HepG2 (cell line): ENCODE measurements at regions not wholly inside any gene's neighbourhood (a gene's known extent, or its start where the extent isn't known, plus 50 kb on each side); places are given as distances from the start of the nearest gene placed in this dataset.

Experiments
- ATAC-seq: fragments of 200-7000 bp; cut with Tn5 transposase; 3 replicates; pipeline ENCODE4 v1.9.1; 2020; ENCODE audit warnings: mild to moderate bottlenecking, moderate library complexity
- BruUV-seq: library from RNA; stranded (reverse); fragments of 400-500 nt; replicated peaks from 2 replicates; lab custom pipeline; 2021; lab: Mats Ljungman, UMichigan
- CTCF ChIA-PET: fragments of 300-600 bp; formaldehyde crosslinking; extraction: SDS; loops from one replicate; lab custom pipeline; 2021; ENCODE audit warnings: low total read pairs, inconsistent platforms, low intra/inter-chr PET ratio; lab: Yijun Ruan, JAX
- POLR2A ChIA-PET: fragments of 350-600 bp; sonication (Branson Sonifier 250); formaldehyde crosslinking; loops from one replicate; lab custom pipeline; 2020; ENCODE audit warnings: antibody characterized with exemption, inconsistent platforms; lab: Yijun Ruan, JAX
- DNase-seq: peaks from one replicate; pipeline ENCODE4 v3.0.0-alpha.2; 2015; ENCODE audit warnings: low spot score
- FAIRE-seq: peaks from 3 replicates; lab custom pipeline; 2011; peaks lifted over from hg19 to GRCh38; lab: Jason Lieb, UNC
- H2AFZ ChIP-seq: one replicate; pipeline ENCODE4 v1.6.1; 2011; ENCODE audit warnings: low read length, inconsistent platforms
- H3K27ac ChIP-seq: fragments of 300-600 bp; 3 replicates; pipeline ENCODE4 v1.8.0; 2011; ENCODE audit warnings: mixed run types, mild to moderate bottlenecking, mixed read lengths, low read length, inconsistent platforms; ENCODE audit not compliant: insufficient read depth; ENCODE audit errors: extremely low read length
- H3K27me3 ChIP-seq, 2 experiments: fragments of 200-600 bp in 1 of 2; 2 replicates in 1 of 2; 3 replicates in 1 of 2; pipeline versions ENCODE4 v1.6.0 to v1.8.0; 2011; ENCODE audit warnings: low read length in 2 of 2, mild to moderate bottlenecking in 2 of 2, moderate library complexity in 2 of 2, inconsistent platforms in 1 of 2; ENCODE audit not compliant: insufficient read depth in 2 of 2, control insufficient read depth in 1 of 2
- H3K36me3 ChIP-seq, 2 experiments: fragments of 200-600 bp in 1 of 2; replicated peaks in 1 of 2; 2 replicates in 1 of 2; 3 replicates in 1 of 2; pipeline versions ENCODE4 v1.5.1 to v1.8.0; 2011; ENCODE audit warnings: low read length in 2 of 2, inconsistent platforms in 1 of 2; ENCODE audit not compliant: insufficient read depth in 2 of 2, control insufficient read depth in 1 of 2
- H3K4me1 ChIP-seq: 2 replicates; pipeline ENCODE4 v1.5.1; 2012; ENCODE audit warnings: low read length, inconsistent platforms; ENCODE audit not compliant: insufficient read depth
- H3K4me2 ChIP-seq: 2 replicates; pipeline ENCODE4 v1.6.0; 2011; ENCODE audit warnings: low read depth, low read length, inconsistent platforms
- H3K4me3 ChIP-seq, 3 experiments: fragments of 200-600 bp in 1 of 3; sonication (generic), shearing (Covaris generic) in 1 of 3; replicated peaks in 1 of 3; 2 replicates each; pipeline ENCODE4 v1.5.1; 2011 to 2016; ENCODE audit warnings: low read length in 3 of 3, inconsistent platforms in 2 of 3, low read depth in 2 of 3, mild to moderate bottlenecking in 2 of 3, control low read depth in 1 of 3, mixed read lengths in 1 of 3; ENCODE audit not compliant: insufficient read depth in 1 of 3
- H3K79me2 ChIP-seq: one replicate; pipeline ENCODE4 v1.6.1; 2011; ENCODE audit warnings: low read length, inconsistent platforms; ENCODE audit not compliant: insufficient read depth
- H3K9ac ChIP-seq: 2 replicates; pipeline ENCODE4 v1.6.0; 2011; ENCODE audit warnings: mild to moderate bottlenecking, low read depth, low read length, inconsistent platforms; ENCODE audit not compliant: insufficient read depth
- H3K9me3 ChIP-seq: 2 replicates; pipeline ENCODE4 v1.5.1; 2012; ENCODE audit warnings: mild to moderate bottlenecking, low read length
- H4K20me1 ChIP-seq: 2 replicates; pipeline ENCODE4 v1.6.0; 2011; ENCODE audit warnings: inconsistent platforms, mild to moderate bottlenecking, low read length, moderate library complexity; ENCODE audit not compliant: insufficient read depth
- ETV5 ChIP-seq: IDR thresholded peaks from 2 replicates; pipeline ENCODE4 v1.6.1; 2018; ENCODE audit warnings: missing biosample characterization, missing genetic modification reagents, inconsistent platforms, borderline replicate concordance
- NFKBIZ ChIP-seq: IDR thresholded peaks from 2 replicates; pipeline ENCODE4 v1.6.1; 2018; ENCODE audit warnings: missing genetic modification reagents, missing compliant biosample characterization
- NR2F2 ChIP-seq: IDR thresholded peaks from 2 replicates; pipeline ENCODE4 v1.6.1; 2012; ENCODE audit warnings: low read depth, inconsistent platforms, borderline replicate concordance
- PRMT3 ChIP-seq: sonication (generic); formaldehyde crosslinking; IDR thresholded peaks from 2 replicates; pipeline ENCODE4 v1.8.1; 2022; ENCODE audit warnings: low read depth, mild to moderate bottlenecking, moderate library complexity, missing genetic modification reagents, borderline replicate concordance
- ZBTB8A ChIP-seq: sonication (generic); formaldehyde crosslinking; IDR thresholded peaks from 2 replicates; pipeline ENCODE4 v1.4.0; 2020; ENCODE audit warnings: mild to moderate bottlenecking, low read depth, missing genetic modification reagents, borderline replicate concordance
- ZKSCAN8 ChIP-seq: IDR thresholded peaks from 2 replicates; pipeline ENCODE4 v1.6.1; 2016; ENCODE audit warnings: borderline replicate concordance, missing genetic modification reagents, missing compliant biosample characterization
- ZMYM4 ChIP-seq: sonication (generic); formaldehyde crosslinking; IDR thresholded peaks from 2 replicates; pipeline ENCODE4 v1.8.1; 2023; ENCODE audit warnings: mild to moderate bottlenecking, missing genetic modification reagents
- ZNF234 ChIP-seq: sonication (generic); formaldehyde crosslinking; conservative IDR thresholded peaks from 2 replicates; pipeline ENCODE4 v1.5.1; 2020; ENCODE audit warnings: mild to moderate bottlenecking, missing genetic modification reagents
- ZNF34 ChIP-seq: sonication (generic); formaldehyde crosslinking; IDR thresholded peaks from 2 replicates; pipeline ENCODE4 v1.4.0; 2020; ENCODE audit warnings: mild to moderate bottlenecking, missing genetic modification reagents, borderline replicate concordance
- ZNF557 ChIP-seq: sonication (generic); formaldehyde crosslinking; IDR thresholded peaks from 2 replicates; pipeline ENCODE4 v1.4.0; 2020; ENCODE audit warnings: missing genetic modification reagents
- WGBS: methylation state at CpG from one replicate; pipeline ENCODE4 v1.1.6; 2017; ENCODE audit warnings: low lambda C conversion rate; 5-methylcytosine and 5-hydroxymethylcytosine counted together
- in situ Hi-C: cut with HindIII; loops from 2 replicates; pipeline ENCODE4 v1.10.0; 2017; ENCODE audit warnings: low pct_unique_long_range_greater_than_20kb; ENCODE audit not compliant: extremely low pct_ligation_motif_present
- intact Hi-C: fragments of 100-400 bp; cut with micrococcal nuclease; formaldehyde crosslinking; loops from one replicate; pipeline ENCODE4 v1.10.0; 2022; ENCODE audit not compliant: unreplicated experiment
- TF ChIP-seq, protein P1 (sequence below): sonication (generic); formaldehyde crosslinking; IDR thresholded peaks from 2 replicates; pipeline ENCODE4 v1.9.0; 2021; ENCODE audit warnings: missing genetic modification reagents, borderline replicate concordance
- TF ChIP-seq, protein P2 (sequence below): sonication (generic); formaldehyde crosslinking; conservative IDR thresholded peaks from 2 replicates; pipeline ENCODE4 v1.4.0; 2020; ENCODE audit warnings: missing genetic modification reagents
- TF ChIP-seq, protein P3 (sequence below): sonication (generic); formaldehyde crosslinking; IDR thresholded peaks from 2 replicates; pipeline ENCODE4 v1.4.0; 2020; ENCODE audit warnings: missing genetic modification reagents, borderline replicate concordance
- TF ChIP-seq, protein P4 (sequence below): sonication (generic); formaldehyde crosslinking; IDR thresholded peaks from 2 replicates; pipeline ENCODE4 v1.4.0; 2020; ENCODE audit warnings: mild to moderate bottlenecking, missing genetic modification reagents, borderline replicate concordance

DNA sequence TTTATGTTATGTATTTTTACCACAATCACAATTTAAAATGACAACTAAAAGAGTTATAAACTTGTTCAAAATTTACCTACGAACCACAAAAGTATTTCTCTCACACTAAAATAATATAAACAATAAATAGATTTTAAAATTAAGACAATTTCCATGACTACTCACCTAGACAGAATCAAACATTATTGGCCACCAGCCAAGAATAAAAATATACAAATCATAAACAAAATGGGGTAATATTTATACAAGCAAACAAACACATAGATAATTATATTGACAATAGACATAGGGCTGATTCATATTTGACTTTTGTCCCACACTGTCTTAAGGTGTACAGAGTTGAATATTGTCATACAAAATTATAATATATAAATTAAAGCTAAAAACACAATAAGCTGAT lies 119.6 kb upstream of the ZNF92 start:
- Histone ChIP-seq H3K27me3 (no peaks in the 10 kb centered on the region), H2AFZ (no peak overlapping the region), H3K27ac (no peak overlapping the region), H3K4me3 (no peak overlapping the region), H3K79me2 (no peaks in the 10 kb centered on the region), H3K4me2 (no peak overlapping the region), H4K20me1 (no peaks in the 10 kb centered on the region), H3K9me3 (no peaks in the 10 kb centered on the region), H3K9ac (no peak overlapping the region), H3K4me1 (peaks cover 12% of the 10 kb centered on the region), H3K36me3 (no peaks in the 10 kb centered on the region)
- in situ Hi-C loops, result no loop called here
- no peak for FAIRE-seq
- BruUV-seq, result no TSS peak
- ChIA-PET CTCF (no interaction called here), POLR2A (no interaction called here)
- intact Hi-C loops, result no loop called here
- DNase-seq, result no peak
- ATAC-seq, result no peak
- 85% methylated on average over 1 of the region's 1 CpG for WGBS
- TF ChIP-seq, protein P1, sequence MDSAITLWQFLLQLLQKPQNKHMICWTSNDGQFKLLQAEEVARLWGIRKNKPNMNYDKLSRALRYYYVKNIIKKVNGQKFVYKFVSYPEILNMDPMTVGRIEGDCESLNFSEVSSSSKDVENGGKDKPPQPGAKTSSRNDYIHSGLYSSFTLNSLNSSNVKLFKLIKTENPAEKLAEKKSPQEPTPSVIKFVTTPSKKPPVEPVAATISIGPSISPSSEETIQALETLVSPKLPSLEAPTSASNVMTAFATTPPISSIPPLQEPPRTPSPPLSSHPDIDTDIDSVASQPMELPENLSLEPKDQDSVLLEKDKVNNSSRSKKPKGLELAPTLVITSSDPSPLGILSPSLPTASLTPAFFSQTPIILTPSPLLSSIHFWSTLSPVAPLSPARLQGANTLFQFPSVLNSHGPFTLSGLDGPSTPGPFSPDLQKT, result no peak
- TF ChIP-seq ETV5 (CRISPR knock-in tag) (no peak), ZMYM4 (CRISPR knock-in tag) (no peak), ZNF34 (CRISPR knock-in tag) (no peak), PRMT3 (CRISPR knock-in tag) (no peak), NR2F2 (no peak), ZNF557 (no peak), NFKBIZ (CRISPR knock-in tag) (no peak), ZBTB8A (CRISPR knock-in tag) (no peak), ZKSCAN8 (no peak), ZNF234 (CRISPR knock-in tag) (no peak)
- TF ChIP-seq, protein P2, sequence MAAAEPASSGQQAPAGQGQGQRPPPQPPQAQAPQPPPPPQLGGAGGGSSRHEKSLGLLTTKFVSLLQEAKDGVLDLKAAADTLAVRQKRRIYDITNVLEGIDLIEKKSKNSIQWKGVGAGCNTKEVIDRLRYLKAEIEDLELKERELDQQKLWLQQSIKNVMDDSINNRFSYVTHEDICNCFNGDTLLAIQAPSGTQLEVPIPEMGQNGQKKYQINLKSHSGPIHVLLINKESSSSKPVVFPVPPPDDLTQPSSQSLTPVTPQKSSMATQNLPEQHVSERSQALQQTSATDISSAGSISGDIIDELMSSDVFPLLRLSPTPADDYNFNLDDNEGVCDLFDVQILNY (CRISPR knock-in tag), result no peak
- TF ChIP-seq, protein P3, sequence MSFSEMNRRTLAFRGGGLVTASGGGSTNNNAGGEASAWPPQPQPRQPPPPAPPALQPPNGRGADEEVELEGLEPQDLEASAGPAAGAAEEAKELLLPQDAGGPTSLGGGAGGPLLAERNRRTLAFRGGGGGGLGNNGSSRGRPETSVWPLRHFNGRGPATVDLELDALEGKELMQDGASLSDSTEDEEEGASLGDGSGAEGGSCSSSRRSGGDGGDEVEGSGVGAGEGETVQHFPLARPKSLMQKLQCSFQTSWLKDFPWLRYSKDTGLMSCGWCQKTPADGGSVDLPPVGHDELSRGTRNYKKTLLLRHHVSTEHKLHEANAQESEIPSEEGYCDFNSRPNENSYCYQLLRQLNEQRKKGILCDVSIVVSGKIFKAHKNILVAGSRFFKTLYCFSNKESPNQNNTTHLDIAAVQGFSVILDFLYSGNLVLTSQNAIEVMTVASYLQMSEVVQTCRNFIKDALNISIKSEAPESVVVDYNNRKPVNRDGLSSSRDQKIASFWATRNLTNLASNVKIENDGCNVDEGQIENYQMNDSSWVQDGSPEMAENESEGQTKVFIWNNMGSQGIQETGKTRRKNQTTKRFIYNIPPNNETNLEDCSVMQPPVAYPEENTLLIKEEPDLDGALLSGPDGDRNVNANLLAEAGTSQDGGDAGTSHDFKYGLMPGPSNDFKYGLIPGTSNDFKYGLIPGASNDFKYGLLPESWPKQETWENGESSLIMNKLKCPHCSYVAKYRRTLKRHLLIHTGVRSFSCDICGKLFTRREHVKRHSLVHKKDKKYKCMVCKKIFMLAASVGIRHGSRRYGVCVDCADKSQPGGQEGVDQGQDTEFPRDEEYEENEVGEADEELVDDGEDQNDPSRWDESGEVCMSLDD, result no peak
- TF ChIP-seq, protein P4, sequence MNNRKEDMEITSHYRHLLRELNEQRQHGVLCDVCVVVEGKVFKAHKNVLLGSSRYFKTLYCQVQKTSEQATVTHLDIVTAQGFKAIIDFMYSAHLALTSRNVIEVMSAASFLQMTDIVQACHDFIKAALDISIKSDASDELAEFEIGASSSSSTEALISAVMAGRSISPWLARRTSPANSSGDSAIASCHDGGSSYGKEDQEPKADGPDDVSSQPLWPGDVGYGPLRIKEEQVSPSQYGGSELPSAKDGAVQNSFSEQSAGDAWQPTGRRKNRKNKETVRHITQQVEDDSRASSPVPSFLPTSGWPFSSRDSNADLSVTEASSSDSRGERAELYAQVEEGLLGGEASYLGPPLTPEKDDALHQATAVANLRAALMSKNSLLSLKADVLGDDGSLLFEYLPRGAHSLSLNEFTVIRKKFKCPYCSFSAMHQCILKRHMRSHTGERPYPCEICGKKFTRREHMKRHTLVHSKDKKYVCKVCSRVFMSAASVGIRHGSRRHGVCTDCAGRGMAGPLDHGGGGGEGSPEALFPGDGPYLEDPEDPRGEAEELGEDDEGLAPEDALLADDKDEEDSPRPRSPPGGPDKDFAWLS (CRISPR knock-in tag), result no peak
